Mononuclear cell (primary cell): ENCODE measurements at regions not wholly inside any gene's neighbourhood (a gene's known extent, or its start where the extent isn't known, plus 50 kb on each side); places are given as distances from the start of the nearest gene placed in this dataset.

Experiments used
- H3K27me3 ChIP-seq: 2 replicates; pipeline ENCODE4 v1.6.0; 2011; ENCODE audit warnings: low read length, control low read depth; ENCODE audit not compliant: insufficient read depth
- H3K4me1 ChIP-seq: 2 replicates; pipeline ENCODE4 v1.5.1; 2011; ENCODE audit warnings: mild to moderate bottlenecking, low read length, control low read depth; ENCODE audit not compliant: insufficient read depth
- H3K4me3 ChIP-seq: 2 replicates; pipeline ENCODE4 v1.5.1; 2011; ENCODE audit warnings: mild to moderate bottlenecking, low read length, moderate library complexity
- H3K9me3 ChIP-seq: 2 replicates; pipeline ENCODE4 v1.5.1; 2011; ENCODE audit warnings: low read depth, mild to moderate bottlenecking, control low read depth, low read length

DNA sequence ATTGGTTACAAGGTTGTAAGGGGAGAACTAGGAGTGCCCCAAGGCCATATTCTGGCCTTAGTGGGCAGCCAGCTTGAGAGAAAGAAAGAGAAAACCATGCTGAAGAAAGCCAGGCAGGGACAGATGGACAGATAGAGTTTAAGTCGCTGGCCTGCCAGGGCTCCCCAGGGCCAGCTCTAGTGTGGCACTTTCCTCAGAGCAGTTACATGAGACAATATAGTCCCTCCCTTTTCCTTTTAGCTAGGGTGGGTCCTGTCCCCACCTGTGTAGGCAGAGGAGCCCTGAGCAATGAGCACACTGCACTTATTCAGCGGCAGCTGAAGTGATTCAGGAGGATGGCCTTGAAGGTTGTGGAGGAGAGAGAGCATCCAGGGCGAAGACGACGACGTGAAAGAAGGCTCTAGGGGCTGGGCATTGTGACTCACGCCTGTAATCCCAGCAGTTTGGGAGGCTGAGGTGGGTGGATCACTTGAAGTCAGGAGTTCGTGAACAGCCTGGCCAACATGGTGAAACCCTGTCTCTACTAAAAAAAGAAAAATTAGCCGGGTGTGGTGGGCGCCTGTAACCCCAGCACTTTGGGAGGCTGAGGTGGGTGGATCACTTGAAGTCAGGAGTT, 152.0 kb upstream of the SLC1A4 start:
- Histone ChIP-seq H3K4me3 (no peak overlapping the region), H3K9me3 (no peaks in the 10 kb centered on the region), H3K4me1 (peaks cover 46% of the 10 kb centered on the region), H3K27me3 (no peaks in the 10 kb centered on the region)

DNA sequence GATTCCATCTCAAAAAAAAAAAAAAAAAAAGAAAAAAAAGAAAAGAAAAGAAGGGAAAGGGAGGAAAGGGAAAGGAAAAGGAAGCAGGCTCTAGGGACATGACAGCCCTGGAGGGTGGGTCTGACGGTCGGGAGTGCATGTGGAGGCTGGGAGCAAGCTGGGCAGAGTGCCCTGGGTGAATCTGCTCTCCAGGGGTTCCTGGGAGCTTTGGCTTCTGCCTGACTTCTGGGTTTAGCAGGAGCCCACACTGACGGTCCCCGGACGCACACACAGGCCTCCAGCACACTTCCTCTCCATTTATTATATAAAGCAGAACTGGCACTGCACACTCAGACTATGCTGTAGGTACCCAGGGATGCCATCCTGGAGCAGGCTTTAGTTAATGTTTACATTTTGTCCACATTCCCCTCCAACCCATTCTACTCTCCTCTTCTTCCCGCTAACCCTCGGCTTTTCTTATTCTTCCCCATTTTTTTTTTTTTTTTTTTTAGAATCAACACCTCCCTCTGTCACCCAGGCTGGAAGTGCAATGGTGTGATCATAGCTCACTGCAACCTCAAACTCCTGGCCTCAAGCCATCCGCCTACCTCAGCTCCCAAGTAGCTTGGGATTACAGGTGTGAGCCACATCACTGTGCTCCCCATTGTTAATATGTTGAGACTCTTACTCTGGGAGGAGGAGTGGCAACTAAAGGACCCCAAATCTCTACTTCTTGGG, 151.1 kb upstream of the SLC1A4 start:
- no peaks in the 10 kb centered on the region for H3K27me3 ChIP-seq
- H3K9me3 ChIP-seq, result no peaks in the 10 kb centered on the region
- no peak overlapping the region for H3K4me3 ChIP-seq
- H3K4me1 ChIP-seq, result peaks cover 51% of the 10 kb centered on the region

DNA sequence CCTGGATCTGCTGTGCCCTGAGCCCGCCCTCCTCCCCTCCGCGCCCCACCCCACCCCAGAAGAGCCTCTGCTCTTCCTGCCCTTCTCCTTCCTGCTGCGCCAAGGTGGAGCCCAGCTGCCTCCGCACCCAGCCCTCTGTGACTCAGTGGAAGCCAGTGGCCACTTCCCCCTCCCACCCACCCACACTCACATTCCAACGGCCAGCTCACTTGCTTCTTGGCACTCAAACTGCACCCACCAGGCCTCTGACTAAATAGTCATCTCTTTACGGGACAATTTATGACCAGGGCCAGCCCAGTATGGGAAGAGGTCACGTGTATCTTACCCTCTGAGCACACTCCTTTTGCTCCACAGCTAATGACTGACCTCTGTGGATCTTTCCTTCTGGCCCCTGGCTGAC, 150.4 kb upstream of the SLC1A4 start:
- Histone ChIP-seq H3K27me3 (no peaks in the 10 kb centered on the region), H3K9me3 (no peaks in the 10 kb centered on the region), H3K4me1 (peaks cover 51% of the 10 kb centered on the region), H3K4me3 (no peak overlapping the region)

DNA sequence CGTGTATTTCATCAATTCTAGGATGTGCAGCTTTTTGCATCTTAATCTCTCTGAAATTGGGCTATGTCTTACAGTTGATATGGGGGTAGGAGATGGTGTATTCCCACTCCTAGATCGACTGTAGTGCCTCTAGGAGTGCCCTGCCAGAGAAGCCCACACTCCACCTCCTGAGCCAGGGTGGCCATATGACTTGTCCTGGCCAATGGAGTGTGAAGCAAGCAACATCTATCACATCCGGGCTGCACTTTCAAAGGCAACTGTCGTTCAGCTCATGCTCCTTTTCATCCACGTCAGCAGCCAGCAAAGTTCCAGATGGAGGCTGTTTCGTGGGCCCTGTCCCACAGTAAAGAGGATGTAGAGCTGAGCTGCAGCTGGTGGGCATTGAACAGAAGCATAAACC, 149.4 kb upstream of the SLC1A4 start:
- no peak overlapping the region for H3K4me3 ChIP-seq
- no peaks in the 10 kb centered on the region for H3K9me3 ChIP-seq
- no peaks in the 10 kb centered on the region for H3K27me3 ChIP-seq
- H3K4me1 ChIP-seq, result peaks cover 55% of the 10 kb centered on the region

DNA sequence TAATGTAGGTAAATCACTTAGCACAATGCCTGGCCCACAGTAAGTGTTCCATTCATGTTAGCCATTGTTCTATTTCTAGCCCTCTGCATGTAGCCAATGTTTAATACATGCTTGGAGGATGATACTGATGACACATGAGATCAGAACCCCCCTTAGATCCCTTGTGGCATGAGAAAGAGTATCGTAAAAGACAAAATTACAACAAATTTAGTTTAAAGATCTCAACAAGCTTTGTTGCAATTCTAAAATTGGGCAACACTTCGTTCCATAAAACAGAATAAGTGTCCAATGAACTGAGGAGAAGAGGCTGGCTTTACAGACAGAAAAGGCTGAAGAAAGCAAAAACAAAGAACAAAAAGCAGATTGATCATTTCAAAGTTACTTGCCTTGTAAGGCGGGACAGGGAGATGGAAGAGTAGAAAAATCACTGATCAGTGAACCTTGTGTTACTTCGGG, 148.7 kb upstream of the SLC1A4 start:
- Histone ChIP-seq H3K4me3 (no peak overlapping the region), H3K27me3 (no peaks in the 10 kb centered on the region), H3K4me1 (peaks cover 62% of the 10 kb centered on the region), H3K9me3 (no peaks in the 10 kb centered on the region)

DNA sequence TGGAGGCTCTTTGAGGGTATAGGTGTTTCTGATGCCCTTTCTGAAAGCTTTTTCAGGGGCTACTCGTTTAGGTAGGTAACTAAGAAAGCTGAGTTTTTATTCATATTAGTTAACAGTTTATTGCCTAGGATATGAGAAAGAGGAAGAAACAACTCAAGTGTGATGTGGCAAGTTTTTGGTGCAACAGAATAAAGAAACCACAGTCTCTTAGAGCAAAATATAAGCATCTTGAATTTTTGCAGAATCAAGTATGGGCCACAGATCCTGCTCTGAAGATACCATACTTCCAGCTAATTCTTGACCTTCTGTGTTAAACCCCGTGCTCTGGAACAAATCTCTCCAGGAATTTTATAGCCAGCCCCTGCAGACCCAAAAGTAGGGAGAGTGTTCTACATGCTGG, 147.7 kb upstream of the SLC1A4 start:
- no peaks in the 10 kb centered on the region for H3K27me3 ChIP-seq
- no peak overlapping the region for H3K4me3 ChIP-seq
- no peaks in the 10 kb centered on the region for H3K9me3 ChIP-seq
- peaks cover 72% of the 10 kb centered on the region for H3K4me1 ChIP-seq

DNA sequence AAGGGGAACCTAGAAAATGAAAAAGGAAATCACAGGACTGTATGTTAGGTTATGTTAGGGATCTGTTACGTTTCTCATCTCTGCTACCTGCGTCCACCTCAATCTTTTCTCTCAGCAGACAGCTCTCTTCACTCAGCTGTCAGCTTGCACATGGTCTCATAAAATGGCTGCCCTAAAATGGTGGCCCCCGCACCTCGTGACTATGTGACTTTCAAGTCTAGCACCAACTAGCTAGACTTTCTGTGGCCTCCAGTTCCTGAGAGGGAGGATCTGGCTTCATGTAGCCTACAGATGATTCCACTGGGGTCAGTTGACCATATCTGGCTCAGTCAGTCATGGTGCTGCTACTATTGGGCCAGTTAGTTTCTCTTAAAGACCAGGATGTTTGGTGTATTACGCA, 147.2 kb upstream of the SLC1A4 start:
- no peaks in the 10 kb centered on the region for H3K9me3 ChIP-seq
- H3K27me3 ChIP-seq, result no peaks in the 10 kb centered on the region
- no peak overlapping the region for H3K4me3 ChIP-seq
- H3K4me1 ChIP-seq, result peaks cover 77% of the 10 kb centered on the region

DNA sequence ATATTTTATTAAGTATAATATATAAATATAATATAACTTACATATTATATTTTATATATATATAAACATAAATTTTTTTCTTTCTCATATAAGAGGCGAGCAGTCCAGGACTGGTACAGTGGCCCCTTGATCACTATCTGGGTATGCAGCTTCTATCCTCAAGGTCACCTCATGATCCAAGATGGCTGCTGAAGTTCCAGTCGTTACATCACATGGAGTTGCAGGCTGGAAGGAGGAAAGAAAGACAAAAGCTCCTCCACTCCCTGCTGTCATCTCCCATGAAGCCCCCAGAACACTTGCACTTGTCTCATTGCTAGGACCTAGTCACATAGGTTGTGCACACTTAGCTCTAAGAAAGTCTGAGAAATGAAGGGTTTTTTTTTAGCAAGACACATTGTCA, 145.1 kb upstream of the SLC1A4 start:
- no peaks in the 10 kb centered on the region for H3K27me3 ChIP-seq
- H3K4me1 ChIP-seq, result peaks cover 73% of the 10 kb centered on the region
- H3K4me3 ChIP-seq, result no peak overlapping the region
- H3K9me3 ChIP-seq, result no peaks in the 10 kb centered on the region

DNA sequence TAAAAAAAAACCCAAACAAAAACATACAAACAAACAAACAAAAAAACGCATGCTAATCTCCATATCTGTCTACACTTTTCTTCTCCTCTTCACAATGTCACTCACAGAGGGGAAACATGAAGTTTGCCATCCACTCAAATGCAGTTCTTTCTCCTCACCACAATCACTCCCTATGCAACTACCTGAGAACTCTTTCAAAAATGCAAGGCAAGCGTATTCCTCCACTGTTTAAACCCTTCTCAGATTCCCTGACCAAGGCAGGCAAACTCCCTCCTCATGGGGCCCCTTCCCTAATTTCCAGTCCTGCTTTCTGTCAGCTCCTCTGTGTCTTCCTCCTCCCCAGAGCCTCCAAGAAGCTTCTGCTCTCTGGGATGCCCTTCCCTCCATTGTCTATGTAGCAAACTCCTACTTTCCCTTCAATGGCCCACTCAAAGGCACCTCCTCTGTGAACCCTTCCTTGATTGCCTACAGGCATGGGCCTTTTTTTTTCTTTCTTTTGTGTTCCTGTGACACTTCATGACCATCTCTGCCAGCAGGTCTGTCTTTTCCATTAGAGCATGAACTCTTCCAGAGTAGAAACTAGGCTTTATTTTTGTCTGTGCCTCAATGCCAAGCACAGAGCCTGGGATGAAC, 143.8 kb upstream of the SLC1A4 start:
- Histone ChIP-seq H3K4me3 (no peak overlapping the region), H3K9me3 (no peaks in the 10 kb centered on the region), H3K4me1 (peaks cover 73% of the 10 kb centered on the region), H3K27me3 (no peaks in the 10 kb centered on the region)

DNA sequence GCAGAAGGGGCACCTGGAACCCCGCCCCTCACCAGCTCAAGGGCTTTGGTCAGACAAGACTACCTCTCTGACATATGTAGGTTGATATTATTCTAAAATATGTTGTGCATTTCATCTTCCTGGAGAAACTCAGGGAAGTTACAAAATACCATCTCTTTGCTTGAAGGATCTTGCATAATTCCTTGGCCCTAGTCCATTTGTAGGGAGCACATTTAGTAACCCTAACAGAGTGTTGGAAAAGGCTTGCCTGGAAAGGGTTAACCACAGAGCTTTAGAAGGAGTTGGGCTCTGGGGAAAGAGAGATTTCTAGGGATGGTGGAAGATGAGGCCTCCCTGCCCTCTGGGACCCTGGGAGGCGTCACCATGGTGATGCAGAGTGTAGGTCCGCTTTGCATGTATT, 143.0 kb upstream of the SLC1A4 start:
- Histone ChIP-seq H3K9me3 (no peaks in the 10 kb centered on the region), H3K4me3 (no peak overlapping the region), H3K4me1 (peaks cover 73% of the 10 kb centered on the region)

DNA sequence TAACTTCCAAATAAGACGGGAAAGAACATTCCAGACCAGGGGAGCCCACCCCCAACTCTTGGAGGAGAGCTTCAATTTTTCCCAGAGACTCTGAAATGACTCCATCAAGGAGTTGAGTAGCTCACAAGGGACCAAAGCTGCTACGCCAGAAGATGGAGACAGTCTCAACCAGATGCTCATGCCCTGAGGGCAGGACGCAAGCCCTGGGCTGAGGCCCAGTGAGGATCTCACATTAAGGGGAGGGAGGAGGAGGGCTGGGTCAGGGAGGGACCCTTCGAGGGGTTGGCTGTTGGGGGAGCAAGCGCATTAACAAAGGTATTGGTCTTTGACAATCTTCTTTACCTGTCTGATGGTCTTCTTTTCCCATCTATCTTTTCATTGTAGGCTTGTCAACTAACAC, 141.3 kb upstream of the SLC1A4 start:
- no peaks in the 10 kb centered on the region for H3K9me3 ChIP-seq
- H3K4me1 ChIP-seq, result peaks cover 76% of the 10 kb centered on the region

More for the DNA sequence above, 143.0 kb upstream of the SLC1A4 start:
- H3K27me3 ChIP-seq, result no peaks in the 10 kb centered on the region

DNA sequence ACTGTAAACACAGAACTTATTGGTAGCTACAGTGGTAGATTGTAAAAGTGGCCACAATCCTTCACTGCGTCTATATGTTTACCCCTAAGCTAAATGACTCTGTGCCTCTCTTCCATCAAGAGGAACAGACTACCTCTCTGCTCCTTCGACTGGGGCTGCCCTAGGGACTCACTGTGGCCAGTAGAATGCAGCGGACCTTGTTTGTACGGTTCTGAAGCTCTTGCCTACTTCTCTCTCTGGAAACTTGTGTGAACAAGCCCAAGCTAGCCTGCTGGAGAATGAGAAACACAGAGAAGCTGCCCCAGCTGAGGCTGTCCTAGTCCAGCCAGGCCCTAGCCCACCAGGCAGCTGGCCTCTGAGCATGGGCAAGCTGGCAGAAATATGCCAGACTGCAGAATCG, 140.8 kb upstream of the SLC1A4 start:
- H3K27me3 ChIP-seq, result no peaks in the 10 kb centered on the region
- H3K4me3 ChIP-seq, result no peak overlapping the region
- no peaks in the 10 kb centered on the region for H3K9me3 ChIP-seq
- H3K4me1 ChIP-seq, result peaks cover 80% of the 10 kb centered on the region

More for the DNA sequence above, 141.3 kb upstream of the SLC1A4 start:
- Histone ChIP-seq H3K27me3 (no peaks in the 10 kb centered on the region), H3K4me3 (no peak overlapping the region)

DNA sequence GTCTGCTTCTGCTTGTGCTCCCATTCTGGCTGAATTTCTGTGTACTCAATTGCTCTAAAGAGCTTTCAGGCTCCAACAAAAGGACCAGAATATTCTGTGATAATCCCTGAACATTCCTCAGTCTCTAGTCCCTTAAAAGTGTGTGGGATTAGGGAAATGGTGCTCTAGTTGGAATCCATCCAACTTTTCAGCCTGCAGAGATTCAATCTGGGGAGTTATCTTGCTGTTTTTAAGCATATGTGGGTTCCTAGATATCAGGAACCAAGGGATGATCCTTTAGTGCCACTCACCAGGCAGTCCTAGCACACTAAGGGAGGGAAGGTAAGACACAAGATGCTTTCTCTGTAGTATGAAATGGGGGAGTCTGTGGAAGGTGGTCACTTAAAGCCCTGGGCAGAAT, 140.3 kb upstream of the SLC1A4 start:
- Histone ChIP-seq H3K4me3 (no peak overlapping the region), H3K4me1 (peaks cover 86% of the 10 kb centered on the region), H3K27me3 (no peaks in the 10 kb centered on the region), H3K9me3 (no peaks in the 10 kb centered on the region)

DNA sequence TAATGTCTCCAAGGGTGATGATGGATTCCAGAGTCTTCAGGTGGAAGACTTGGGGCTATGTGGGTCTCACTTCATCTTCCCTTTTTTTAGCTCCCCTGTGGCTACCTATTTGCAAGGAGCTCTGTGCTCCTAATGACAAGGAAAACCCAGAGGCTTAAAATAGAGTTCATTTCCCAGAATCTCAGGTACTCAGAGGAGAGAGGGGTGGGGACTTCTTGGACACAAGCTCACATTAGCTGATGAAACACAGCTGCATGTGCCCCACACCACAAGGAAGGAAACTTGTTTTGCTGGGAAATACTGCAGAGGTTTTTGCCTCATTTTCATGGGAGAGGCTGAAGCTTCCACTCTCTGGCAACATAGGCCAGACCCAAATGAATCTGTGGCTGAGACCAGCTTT, 138.6 kb upstream of the SLC1A4 start:
- Histone ChIP-seq H3K27me3 (no peaks in the 10 kb centered on the region), H3K4me1 (peaks cover 87% of the 10 kb centered on the region), H3K4me3 (no peak overlapping the region), H3K9me3 (no peaks in the 10 kb centered on the region)

DNA sequence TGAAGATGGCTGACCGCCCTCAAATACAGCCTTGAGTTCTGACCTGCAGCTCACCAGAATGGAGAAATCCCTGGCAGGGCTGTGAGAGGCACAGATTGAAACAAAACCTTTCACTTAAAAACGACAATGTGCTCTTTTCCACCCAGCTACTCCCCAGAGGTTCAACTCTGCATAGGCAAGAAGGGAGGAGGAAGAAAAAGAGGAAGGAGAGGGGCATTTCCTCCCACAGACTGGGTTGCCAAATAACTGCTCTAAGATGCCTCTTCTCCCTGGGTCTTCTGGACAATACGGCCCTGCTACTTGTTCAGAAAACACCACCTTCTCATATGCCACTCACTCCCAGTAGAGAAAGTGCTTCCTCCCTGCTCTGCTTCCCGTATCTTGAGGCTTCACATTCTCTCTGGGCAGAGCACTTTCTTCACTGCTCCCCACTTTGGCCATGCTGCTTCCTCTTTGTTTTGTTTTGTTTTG, 136.4 kb upstream of the SLC1A4 start:
- H3K27me3 ChIP-seq, result no peaks in the 10 kb centered on the region
- no peak overlapping the region for H3K4me3 ChIP-seq
- H3K9me3 ChIP-seq, result no peaks in the 10 kb centered on the region
- peaks cover 83% of the 10 kb centered on the region for H3K4me1 ChIP-seq
